ENCODE measurements at regions not wholly inside any gene's neighbourhood (a gene's known extent, or its start where the extent isn't known, plus 50 kb on each side); places are given as distances from the start of the nearest gene placed in this dataset.

DNA sequence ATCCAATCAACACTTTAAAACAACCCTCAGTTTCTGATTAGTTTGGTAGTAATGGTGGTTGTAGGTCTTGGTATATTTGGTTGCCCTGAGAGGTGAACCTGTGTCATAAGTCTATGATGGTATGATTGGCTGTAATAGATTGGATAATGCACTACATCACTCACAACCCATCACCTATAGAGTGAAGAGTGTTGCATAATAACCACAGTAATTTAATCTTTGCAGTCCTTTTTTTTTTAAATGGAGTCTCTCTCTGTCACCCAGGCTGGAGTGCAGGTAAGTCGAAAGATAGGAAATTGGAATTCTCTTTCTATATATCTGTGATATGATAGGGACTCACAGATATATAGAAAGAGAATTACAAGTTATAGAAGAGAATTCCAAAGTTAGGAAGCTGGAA is 133.4 kb upstream of the PGR start:
- no peak overlapping the region for H3K4me3 ChIP-seq (ENCODE audit: low read length)
- H3K9me3 ChIP-seq (ENCODE audit: low read length) = no peaks in the 10 kb centered on the region
- no peak overlapping the region for H3K4me2 ChIP-seq (ENCODE audit: low read length)
- H3F3A ChIP-seq (ENCODE audit: insufficient read depth, low read length, poor library complexity, severe bottlenecking) = no peaks in the 10 kb centered on the region
- H3K9me2 ChIP-seq (ENCODE audit: insufficient read depth, low read length) = no peaks in the 10 kb centered on the region
- H3K79me2 ChIP-seq (replicated peaks; ENCODE audit: insufficient read depth, low read length) = no peaks in the 10 kb centered on the region
- H3K9ac ChIP-seq (ENCODE audit: low read length) = no peak overlapping the region
- H3K27me3 ChIP-seq (ENCODE audit: insufficient read depth, low read depth, low read length) = no peaks in the 10 kb centered on the region
- no peak overlapping the region for H2AFZ ChIP-seq (ENCODE audit: low read depth, low read length)
- TF ChIP-seq SMC3 (conservative IDR thresholded peaks at IDR 0.05; ENCODE audit: poor library complexity) (no peak), MXI1 (conservative IDR thresholded peaks at IDR 0.05; ENCODE audit: poor library complexity, severe bottlenecking) (no peak), TAF1 (IDR thresholded peaks at IDR 0.05; ENCODE audit: low read depth) (no peak), EZH2 (IDR thresholded peaks at IDR 0.05; ENCODE audit: borderline replicate concordance, insufficient read depth, low read length, poor library complexity, severe bottlenecking) (no peak), RAD21 (conservative IDR thresholded peaks at IDR 0.05) (no peak), EP300 (conservative IDR thresholded peaks at IDR 0.05; ENCODE audit: poor library complexity, severe bottlenecking) (no peak), POLR2AphosphoS5 (IDR thresholded peaks at IDR 0.05) (no peak)
- TF ChIP-seq, protein P1, sequence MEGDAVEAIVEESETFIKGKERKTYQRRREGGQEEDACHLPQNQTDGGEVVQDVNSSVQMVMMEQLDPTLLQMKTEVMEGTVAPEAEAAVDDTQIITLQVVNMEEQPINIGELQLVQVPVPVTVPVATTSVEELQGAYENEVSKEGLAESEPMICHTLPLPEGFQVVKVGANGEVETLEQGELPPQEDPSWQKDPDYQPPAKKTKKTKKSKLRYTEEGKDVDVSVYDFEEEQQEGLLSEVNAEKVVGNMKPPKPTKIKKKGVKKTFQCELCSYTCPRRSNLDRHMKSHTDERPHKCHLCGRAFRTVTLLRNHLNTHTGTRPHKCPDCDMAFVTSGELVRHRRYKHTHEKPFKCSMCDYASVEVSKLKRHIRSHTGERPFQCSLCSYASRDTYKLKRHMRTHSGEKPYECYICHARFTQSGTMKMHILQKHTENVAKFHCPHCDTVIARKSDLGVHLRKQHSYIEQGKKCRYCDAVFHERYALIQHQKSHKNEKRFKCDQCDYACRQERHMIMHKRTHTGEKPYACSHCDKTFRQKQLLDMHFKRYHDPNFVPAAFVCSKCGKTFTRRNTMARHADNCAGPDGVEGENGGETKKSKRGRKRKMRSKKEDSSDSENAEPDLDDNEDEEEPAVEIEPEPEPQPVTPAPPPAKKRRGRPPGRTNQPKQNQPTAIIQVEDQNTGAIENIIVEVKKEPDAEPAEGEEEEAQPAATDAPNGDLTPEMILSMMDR (IDR thresholded peaks at IDR 0.05; ENCODE audit: poor library complexity, severe bottlenecking) = no peak
- TF ChIP-seq, protein P2, sequence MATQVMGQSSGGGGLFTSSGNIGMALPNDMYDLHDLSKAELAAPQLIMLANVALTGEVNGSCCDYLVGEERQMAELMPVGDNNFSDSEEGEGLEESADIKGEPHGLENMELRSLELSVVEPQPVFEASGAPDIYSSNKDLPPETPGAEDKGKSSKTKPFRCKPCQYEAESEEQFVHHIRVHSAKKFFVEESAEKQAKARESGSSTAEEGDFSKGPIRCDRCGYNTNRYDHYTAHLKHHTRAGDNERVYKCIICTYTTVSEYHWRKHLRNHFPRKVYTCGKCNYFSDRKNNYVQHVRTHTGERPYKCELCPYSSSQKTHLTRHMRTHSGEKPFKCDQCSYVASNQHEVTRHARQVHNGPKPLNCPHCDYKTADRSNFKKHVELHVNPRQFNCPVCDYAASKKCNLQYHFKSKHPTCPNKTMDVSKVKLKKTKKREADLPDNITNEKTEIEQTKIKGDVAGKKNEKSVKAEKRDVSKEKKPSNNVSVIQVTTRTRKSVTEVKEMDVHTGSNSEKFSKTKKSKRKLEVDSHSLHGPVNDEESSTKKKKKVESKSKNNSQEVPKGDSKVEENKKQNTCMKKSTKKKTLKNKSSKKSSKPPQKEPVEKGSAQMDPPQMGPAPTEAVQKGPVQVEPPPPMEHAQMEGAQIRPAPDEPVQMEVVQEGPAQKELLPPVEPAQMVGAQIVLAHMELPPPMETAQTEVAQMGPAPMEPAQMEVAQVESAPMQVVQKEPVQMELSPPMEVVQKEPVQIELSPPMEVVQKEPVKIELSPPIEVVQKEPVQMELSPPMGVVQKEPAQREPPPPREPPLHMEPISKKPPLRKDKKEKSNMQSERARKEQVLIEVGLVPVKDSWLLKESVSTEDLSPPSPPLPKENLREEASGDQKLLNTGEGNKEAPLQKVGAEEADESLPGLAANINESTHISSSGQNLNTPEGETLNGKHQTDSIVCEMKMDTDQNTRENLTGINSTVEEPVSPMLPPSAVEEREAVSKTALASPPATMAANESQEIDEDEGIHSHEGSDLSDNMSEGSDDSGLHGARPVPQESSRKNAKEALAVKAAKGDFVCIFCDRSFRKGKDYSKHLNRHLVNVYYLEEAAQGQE (IDR thresholded peaks at IDR 0.05; ENCODE audit: borderline replicate concordance) = no peak
- H3K27ac ChIP-seq (ENCODE audit: low read length) = no peak overlapping the region
- no peaks in the 10 kb centered on the region for H3K36me3 ChIP-seq (ENCODE audit: insufficient read depth, low read length)
- H4K20me1 ChIP-seq (ENCODE audit: insufficient read depth) = no peaks in the 10 kb centered on the region

DNA sequence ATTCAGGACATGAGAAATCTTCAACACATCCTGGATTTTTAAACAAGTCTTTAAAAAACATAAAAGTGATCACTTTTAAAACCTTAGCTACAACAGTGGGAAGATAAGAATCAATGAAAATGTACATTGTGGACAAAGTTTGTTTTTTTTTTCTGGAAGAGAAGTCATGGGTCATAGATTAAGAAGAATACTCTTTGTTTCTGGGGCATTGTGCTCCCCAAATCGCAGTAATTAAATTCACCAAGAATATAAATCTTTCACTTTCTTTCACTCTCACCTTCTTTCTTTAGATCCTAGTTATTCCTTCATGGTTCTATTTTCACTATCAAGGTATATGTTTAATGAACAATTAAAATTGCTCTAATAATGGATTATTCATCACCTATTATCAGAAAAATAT is 132.6 kb upstream of the PGR start:
- Histone ChIP-seq H3K4me3 (ENCODE audit: low read length) (no peak overlapping the region), H3K9ac (ENCODE audit: low read length) (no peak overlapping the region), H3F3A (ENCODE audit: insufficient read depth, low read length, poor library complexity, severe bottlenecking) (no peaks in the 10 kb centered on the region), H4K20me1 (ENCODE audit: insufficient read depth) (no peaks in the 10 kb centered on the region), H3K4me2 (ENCODE audit: low read length) (no peak overlapping the region), H3K79me2 (replicated peaks; ENCODE audit: insufficient read depth, low read length) (no peaks in the 10 kb centered on the region), H3K27ac (ENCODE audit: low read length) (no peak overlapping the region), H3K9me2 (ENCODE audit: insufficient read depth, low read length) (no peaks in the 10 kb centered on the region), H3K9me3 (ENCODE audit: low read length) (no peaks in the 10 kb centered on the region), H3K27me3 (ENCODE audit: insufficient read depth, low read depth, low read length) (no peaks in the 10 kb centered on the region), H2AFZ (ENCODE audit: low read depth, low read length) (no peak overlapping the region), H3K36me3 (ENCODE audit: insufficient read depth, low read length) (no peaks in the 10 kb centered on the region)
- TF ChIP-seq EZH2 (IDR thresholded peaks at IDR 0.05; ENCODE audit: borderline replicate concordance, insufficient read depth, low read length, poor library complexity, severe bottlenecking) (no peak), RAD21 (conservative IDR thresholded peaks at IDR 0.05) (no peak), SMC3 (conservative IDR thresholded peaks at IDR 0.05; ENCODE audit: poor library complexity) (no peak), POLR2AphosphoS5 (IDR thresholded peaks at IDR 0.05) (no peak), TAF1 (IDR thresholded peaks at IDR 0.05; ENCODE audit: low read depth) (no peak), EP300 (conservative IDR thresholded peaks at IDR 0.05; ENCODE audit: poor library complexity, severe bottlenecking) (no peak), MXI1 (conservative IDR thresholded peaks at IDR 0.05; ENCODE audit: poor library complexity, severe bottlenecking) (no peak)
- TF ChIP-seq, protein P1 (IDR thresholded peaks at IDR 0.05; ENCODE audit: poor library complexity, severe bottlenecking) = no peak
- TF ChIP-seq, protein P2 (IDR thresholded peaks at IDR 0.05; ENCODE audit: borderline replicate concordance) = no peak

Measured in neural cell (in vitro differentiated cells).